DOHH2 (cell line): ENCODE measurements at regions not wholly inside any gene's neighbourhood (a gene's known extent, or its start where the extent isn't known, plus 50 kb on each side); places are given as distances from the start of the nearest gene placed in this dataset.

Experiments
- EZH2phosphoT487 ChIP-seq: fragments of 200-600 bp; sonication (generic); IDR thresholded peaks from 2 replicates; pipeline ENCODE4 v1.6.1; 2017; ENCODE audit warnings: borderline replicate concordance, mild to moderate bottlenecking, antibody characterized with exemption, low read length, moderate library complexity, mixed read lengths
- TF ChIP-seq, protein P1 (sequence below): fragments of 200-600 bp; sonication (generic); IDR thresholded peaks from one replicate; pipeline ENCODE4 v1.5.1; 2014; ENCODE audit warnings: antibody characterized with exemption, mild to moderate bottlenecking, low read depth, low read length; ENCODE audit not compliant: poor library complexity, severe bottlenecking

DNA sequence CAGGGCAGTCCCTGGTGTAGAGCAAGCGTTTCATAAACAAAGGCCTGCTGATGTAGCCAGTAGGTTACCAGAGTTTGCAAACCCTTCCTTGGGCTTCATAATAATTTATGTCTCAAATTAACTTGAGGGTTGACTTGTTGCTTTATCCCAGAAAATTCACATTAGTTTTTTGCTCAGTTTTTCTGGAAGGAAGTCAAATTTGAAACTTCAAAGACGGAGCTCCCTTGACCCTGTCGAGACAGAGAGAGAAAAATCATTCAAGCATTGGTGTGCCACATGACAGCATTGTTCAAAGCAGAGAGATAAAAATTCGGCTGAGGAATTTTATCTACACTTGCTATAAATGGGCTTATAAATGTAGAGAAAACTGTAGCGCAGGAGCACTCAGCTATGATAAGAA is 627.7 kb downstream of the TNS3 start:
- TF ChIP-seq, protein P1, sequence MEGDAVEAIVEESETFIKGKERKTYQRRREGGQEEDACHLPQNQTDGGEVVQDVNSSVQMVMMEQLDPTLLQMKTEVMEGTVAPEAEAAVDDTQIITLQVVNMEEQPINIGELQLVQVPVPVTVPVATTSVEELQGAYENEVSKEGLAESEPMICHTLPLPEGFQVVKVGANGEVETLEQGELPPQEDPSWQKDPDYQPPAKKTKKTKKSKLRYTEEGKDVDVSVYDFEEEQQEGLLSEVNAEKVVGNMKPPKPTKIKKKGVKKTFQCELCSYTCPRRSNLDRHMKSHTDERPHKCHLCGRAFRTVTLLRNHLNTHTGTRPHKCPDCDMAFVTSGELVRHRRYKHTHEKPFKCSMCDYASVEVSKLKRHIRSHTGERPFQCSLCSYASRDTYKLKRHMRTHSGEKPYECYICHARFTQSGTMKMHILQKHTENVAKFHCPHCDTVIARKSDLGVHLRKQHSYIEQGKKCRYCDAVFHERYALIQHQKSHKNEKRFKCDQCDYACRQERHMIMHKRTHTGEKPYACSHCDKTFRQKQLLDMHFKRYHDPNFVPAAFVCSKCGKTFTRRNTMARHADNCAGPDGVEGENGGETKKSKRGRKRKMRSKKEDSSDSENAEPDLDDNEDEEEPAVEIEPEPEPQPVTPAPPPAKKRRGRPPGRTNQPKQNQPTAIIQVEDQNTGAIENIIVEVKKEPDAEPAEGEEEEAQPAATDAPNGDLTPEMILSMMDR, result no peak
- no peak for TF ChIP-seq EZH2phosphoT487
